GM19240 (cell line): ENCODE measurements at regions not wholly inside any gene's neighbourhood (a gene's known extent, or its start where the extent isn't known, plus 50 kb on each side); places are given as distances from the start of the nearest gene placed in this dataset.
"Not testable (repeated sequence)": the region's sequence is repeated elsewhere in the genome, so short reads cannot be mapped to it uniquely, and the experiment has no call there.

Experiments used
- DNase-seq: peaks from one replicate; pipeline ENCODE4 v3.0.0; 2011; ENCODE audit warnings: low spot score; ENCODE audit not compliant: insufficient read length

GRCh38 chr2:17460371-17461086 is 57.7 kb downstream of the RAD51AP2 start:
- no peak for DNase-seq

GRCh38 chr2:17455343-17455742 is 62.9 kb downstream of the RAD51AP2 start:
- DNase-seq = no peak

DNA sequence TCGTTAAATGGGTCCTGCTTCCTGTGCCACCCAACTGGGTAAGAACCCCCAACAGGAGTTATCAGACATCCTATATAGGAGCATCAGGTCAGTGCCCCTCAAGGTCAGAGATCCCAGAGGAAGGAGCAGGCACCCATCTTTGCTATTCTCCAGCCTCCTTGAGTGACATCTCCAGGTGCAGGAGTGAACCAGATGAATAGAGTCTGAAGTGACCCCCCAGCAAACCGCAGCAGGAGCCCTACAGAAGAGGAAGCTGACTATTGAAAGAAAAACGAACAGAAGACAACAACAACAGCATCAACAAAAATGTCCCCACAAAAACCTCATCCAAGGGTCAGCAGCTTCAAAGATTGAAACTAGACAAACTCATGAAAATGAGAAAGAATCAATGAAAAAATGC is 72.0 kb downstream of the RAD51AP2 start:
- DNase-seq = not testable (repeated sequence)

DNA sequence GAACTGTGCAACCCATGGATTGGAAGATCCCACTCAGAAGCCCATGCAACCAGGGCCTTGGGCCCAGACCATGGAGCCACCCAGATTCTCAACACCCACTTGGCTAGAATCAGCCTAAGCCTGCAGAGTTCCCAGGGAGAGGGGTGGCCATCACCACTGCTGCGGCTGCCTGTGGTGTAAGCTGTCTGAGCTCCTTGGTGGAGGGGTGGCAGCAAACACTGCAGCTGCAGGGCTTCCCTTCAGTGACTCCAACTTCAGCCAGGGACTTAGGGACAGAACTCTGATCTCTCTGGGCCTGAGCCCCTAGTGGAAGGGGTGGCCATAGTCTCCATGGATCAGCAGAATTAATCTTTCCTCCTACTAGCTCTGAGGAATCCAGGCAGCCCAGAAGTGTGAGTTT is 72.5 kb downstream of the RAD51AP2 start:
- no peak for DNase-seq

DNA sequence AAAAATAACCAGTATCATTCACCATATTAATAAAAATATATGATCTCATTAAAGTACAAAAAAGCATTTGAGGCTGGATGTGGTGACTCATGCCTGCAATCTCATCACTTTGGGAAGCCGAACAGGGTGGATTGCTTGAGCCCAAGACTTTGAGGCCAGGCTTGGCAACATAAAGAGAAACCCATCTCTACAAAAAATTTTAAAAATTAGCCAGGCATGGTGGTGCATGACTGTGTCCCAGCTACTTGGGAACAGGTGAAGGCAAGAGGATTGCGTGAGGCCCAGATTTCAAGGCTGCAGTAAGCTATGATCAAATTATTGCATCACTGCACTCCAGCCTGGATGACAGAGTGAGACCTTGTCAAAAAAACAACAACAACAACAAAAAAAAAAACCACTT is 75.9 kb downstream of the RAD51AP2 start:
- no peak for DNase-seq

DNA sequence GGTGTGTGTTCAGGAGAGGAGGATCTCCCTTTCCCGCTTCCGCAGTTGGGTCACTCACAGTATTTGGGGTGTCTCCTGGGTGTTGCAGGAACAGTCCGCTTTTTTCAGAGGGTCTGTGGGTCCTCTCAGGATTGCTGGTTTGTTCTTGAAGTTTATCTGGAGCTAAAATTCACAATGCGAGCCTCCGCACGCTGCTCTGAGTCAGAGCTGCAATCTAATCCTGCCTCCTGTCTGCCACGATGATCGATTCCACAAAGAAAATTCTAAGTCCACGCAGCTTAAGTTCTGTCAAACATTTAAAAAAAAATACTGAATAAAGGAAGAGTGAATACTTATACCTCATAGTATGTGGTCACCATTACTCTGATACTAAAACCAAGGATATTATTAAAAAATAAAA is 76.5 kb downstream of the RAD51AP2 start:
- no peak for DNase-seq

GRCh38 chr2:17441055-17441771 is 77.0 kb downstream of the RAD51AP2 start:
- DNase-seq = no peak

DNA sequence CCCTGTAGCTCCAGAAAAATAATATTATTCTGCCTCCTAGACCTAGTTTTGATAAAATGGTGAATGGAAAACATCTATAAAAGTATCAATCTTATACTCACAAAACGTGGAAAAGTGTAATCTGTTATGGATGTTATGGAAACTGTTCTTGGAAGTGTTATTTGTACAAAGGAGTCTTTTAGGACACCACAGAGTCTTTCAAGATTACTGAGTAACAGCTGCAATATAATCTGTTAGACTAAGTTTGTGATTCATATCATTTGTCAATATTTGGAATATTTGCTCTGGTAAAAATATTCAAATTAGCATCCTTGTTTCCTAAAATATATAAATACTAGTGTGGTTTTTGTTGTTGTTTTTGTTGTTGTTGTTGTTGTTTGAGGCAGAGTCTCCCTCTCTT is 87.9 kb downstream of the RAD51AP2 start:
- no peak for DNase-seq

DNA sequence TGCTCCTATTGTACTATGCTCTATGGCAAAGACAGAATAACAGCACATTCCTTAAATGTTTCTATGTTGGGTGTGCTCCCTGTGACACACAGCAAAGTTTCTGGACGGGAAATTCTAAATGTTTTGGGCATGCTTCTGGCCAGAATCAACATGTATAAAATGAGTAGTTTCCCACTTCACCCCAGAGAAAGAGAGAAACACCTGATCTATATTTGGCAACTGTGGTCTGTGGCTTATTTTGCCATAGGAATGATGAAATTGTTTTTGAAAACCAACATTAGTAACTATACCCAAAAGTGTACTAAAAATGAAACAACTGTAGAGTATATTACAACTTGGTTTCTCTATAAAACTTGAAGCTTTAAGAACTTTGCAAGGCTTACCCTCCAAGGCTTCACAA is 89.1 kb downstream of the RAD51AP2 start:
- no peak for DNase-seq

GRCh38 chr2:17427401-17427800 is 90.8 kb downstream of the RAD51AP2 start:
- no peak for DNase-seq

DNA sequence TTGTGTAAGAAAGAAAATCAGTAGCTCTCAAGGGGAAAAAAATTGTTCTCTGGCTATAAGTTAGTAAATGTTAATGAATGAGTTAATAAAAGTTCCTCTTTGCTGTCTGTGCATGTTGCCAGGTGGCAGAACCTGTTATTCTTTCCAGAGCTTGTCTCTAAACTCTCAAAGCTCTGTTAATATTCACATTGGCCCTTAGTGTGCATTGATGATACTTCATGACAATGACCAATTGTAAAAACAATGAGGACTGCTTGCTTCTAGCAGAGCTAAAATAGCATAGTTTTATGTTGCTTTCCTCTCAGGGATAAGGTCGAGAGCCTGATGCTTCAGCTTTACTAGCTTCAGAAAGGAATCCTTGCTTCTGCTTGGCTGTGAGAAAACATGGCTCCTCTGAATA is 91.5 kb downstream of the RAD51AP2 start:
- no peak for DNase-seq

DNA sequence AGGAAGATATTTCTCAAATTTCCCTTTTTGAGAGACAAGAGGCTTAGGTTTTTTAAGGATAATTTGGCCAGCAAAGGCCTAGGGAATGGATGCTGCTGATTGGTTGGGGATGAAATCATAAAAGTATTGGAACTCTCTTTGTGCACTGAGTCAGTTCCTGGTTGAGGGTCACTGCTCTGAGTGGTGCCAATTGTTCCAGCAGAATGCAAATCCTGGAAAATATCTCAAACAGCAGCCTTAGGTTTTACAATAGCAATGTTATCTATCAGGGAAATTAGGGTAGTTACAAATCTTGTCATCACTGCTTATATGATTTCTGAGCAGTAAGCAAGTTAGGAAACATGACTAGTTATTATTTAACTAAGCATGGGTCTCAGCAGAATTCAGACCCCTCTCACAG is 96.2 kb downstream of the RAD51AP2 start:
- DNase-seq = no peak

- DNase-seq = no peak
Observed at GRCh38 chr2:17416884-17417391, 101.3 kb downstream of the RAD51AP2 start.

- no peak for DNase-seq
Observed at GRCh38 chr2:17413036-17413435, 105.2 kb downstream of the RAD51AP2 start.

DNA sequence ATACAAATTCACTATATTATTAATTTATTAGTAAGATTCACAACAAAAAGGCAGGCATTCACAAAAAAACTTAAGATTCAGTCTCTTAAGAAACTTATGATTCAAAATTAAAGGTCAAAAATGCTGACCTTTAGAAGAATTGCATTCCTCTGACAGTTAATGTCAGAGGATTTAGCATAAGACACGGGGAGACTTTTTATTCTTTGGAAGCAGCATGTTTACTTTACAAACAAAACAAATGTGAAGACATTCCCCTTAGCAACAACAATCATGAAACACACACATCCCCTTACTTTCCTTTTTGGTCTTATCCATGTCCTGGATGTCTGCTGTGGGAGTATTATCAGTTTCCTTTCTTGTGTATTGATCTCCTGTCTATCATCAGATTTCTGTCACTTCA is 117.1 kb downstream of the RAD51AP2 start:
- DNase-seq = no peak

DNA sequence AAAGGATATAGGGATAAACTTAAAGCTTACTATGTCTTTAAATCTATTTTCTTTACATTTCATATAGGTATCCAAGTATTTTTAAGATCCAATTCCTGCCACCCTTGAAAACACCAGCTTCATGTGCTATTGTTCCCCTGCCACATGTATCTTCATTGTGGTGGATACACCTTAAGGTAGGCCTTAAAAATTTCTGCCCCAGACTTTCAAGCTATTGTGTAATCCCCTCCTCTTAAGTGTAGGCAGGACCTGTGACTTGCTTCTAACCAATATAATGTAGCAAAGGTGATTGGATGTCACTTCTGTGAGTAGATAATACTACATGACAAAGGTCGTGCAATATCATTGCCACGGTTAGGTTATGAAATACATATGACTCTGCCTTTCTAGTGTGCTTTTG is 119.5 kb downstream of the RAD51AP2 start:
- no peak for DNase-seq

DNA sequence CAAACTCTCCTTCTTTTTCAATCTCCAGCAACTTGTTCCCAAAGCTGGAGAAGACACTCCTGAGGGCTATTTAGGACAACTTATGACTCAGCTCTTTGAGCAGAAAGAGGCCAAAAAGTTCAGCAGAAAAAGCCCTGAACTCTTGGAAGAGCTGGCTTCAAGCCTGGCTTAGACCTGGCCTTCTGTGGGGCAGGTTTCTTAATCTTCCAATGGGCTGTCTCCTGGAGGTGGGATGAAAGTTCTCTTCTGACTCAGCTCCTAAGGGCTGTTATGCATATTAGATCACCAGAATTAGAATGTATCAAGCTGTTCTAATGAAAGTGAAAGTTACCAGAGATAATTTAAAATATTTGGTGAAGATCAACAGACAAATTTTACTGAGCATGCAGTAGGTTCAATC is 129.4 kb downstream of the RAD51AP2 start:
- DNase-seq = no peak

GRCh38 chr2:17387591-17387990 is 130.6 kb downstream of the RAD51AP2 start:
- DNase-seq = no peak

DNA sequence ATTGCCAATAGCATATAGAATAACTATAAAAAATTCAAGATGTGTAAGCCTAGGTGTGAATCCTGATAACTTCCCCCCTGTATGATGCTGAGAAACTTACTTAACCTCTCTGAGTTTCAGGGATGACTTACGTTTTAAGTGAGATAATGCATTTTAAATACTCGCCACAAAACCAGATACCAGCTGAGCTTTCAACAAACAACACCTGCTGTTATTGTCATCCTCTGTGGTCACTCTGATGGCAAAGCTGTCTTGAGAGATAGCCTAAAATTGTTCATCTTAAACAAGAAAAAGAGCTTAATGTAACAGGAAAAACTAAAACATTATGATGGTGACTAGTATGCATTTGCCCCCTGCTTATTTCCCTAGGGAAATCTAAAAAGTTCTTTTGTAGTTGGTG is 131.5 kb downstream of the RAD51AP2 start:
- DNase-seq = no peak

DNA sequence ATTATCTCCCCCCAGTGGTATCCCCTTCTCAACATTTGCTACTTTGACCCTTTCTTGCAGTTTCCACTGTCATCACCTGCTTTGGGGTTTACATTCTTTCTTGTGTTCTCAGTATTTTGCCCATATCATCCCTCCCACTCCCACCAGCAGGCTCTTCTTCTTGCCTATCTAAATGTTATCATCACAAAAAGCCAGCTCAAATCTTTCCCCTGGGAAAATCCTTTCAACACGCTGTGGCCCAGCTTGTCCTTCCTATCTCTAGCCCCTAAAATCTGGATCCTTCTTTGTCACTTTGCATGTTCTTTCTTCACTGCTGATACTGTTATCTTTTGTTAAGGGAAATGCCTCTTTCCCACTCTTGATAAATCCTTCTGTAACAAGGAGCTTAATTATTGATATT is 138.2 kb downstream of the RAD51AP2 start:
- no peak for DNase-seq

DNA sequence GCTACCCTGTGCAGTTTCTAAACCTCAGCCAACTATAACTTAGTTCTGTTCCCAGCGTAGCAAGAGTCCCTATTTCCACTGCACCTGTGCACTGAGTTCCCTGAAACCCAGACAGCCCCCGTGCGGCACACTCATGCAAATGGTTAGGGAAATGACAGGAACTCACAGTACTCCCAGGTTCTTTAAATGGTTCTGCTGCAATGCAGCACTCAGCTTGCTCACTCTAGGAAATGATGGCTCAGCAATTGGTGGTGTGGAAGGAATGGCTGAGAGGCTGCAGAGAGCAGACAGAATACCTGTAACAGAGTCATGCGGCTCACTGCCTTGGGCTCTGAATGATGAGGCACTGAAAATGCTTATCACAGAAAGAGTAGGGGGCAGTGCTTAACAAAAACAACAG is 143.0 kb downstream of the RAD51AP2 start:
- no peak for DNase-seq

GRCh38 chr2:17373741-17374140 is 144.5 kb downstream of the RAD51AP2 start:
- DNase-seq = no peak

- DNase-seq = no peak
Observed at GRCh38 chr2:17373041-17373440, 145.2 kb downstream of the RAD51AP2 start.
